ENCODE measurements at regions not wholly inside any gene's neighbourhood (a gene's known extent, or its start where the extent isn't known, plus 50 kb on each side); places are given as distances from the start of the nearest gene placed in this dataset.

- ChIA-PET CTCF (no interaction called here), POLR2A (no interaction called here)
- TF ChIP-seq CTCF (IDR thresholded peaks at IDR 0.05; ENCODE audit: unreplicated experiment) = no peak
- no peak overlapping the region for H3K27ac Mint-ChIP-seq (ENCODE audit: low read depth, unreplicated experiment)
- DNase-seq (ENCODE audit: unreplicated experiment) = no peak
- no TSS peak for BruUV-seq (replicated peaks)
- H3K4me3 Mint-ChIP-seq (ENCODE audit: unreplicated experiment) = no peak overlapping the region
- H3K27me3 Mint-ChIP-seq (ENCODE audit: insufficient read depth, unreplicated experiment) = no peaks in the 10 kb centered on the region
- H3K9me3 Mint-ChIP-seq (ENCODE audit: unreplicated experiment) = no peaks in the 10 kb centered on the region
- intact Hi-C loops (cut with micrococcal nuclease) = no loop called here
- H3K36me3 Mint-ChIP-seq (ENCODE audit: insufficient read depth, unreplicated experiment) = no peaks in the 10 kb centered on the region
- H3K4me1 Mint-ChIP-seq (ENCODE audit: insufficient read depth, unreplicated experiment) = no peaks in the 10 kb centered on the region
Observed at GRCh38 chr14:83271663-83272062, 1738.0 kb upstream of the SEL1L start.

GRCh38 chr14:83280719-83281118 lies 1747.1 kb upstream of the SEL1L start:
- Mint-ChIP-seq H3K9me3 (ENCODE audit: unreplicated experiment) (peaks cover 10% of the 10 kb centered on the region), H3K36me3 (ENCODE audit: insufficient read depth, unreplicated experiment) (no peaks in the 10 kb centered on the region), H3K4me1 (ENCODE audit: insufficient read depth, unreplicated experiment) (peaks cover 10% of the 10 kb centered on the region), H3K27ac (ENCODE audit: low read depth, unreplicated experiment) (no peak overlapping the region), H3K4me3 (ENCODE audit: unreplicated experiment) (no peak overlapping the region), H3K27me3 (ENCODE audit: insufficient read depth, unreplicated experiment) (no peaks in the 10 kb centered on the region)
- intact Hi-C loops (cut with micrococcal nuclease) = no loop called here
- no TSS peak for BruUV-seq (replicated peaks)
- ChIA-PET POLR2A (no interaction called here), CTCF (no interaction called here)
- no peak for TF ChIP-seq CTCF (IDR thresholded peaks at IDR 0.05; ENCODE audit: unreplicated experiment)
- DNase-seq (ENCODE audit: unreplicated experiment) = no peak

GRCh38 chr14:83282706-83283105 lies 1749.1 kb upstream of the SEL1L start:
- peaks cover 1% of the 10 kb centered on the region for H3K9me3 Mint-ChIP-seq (ENCODE audit: unreplicated experiment)
- H3K27me3 Mint-ChIP-seq (ENCODE audit: insufficient read depth, unreplicated experiment) = no peaks in the 10 kb centered on the region
- POLR2A ChIA-PET = interaction anchor here (1.2 kb wide), 1 partner anchor 8 kb away, joined by 3 read pairs; no protein-coding TSS in a partner anchor
- TF ChIP-seq CTCF (IDR thresholded peaks at IDR 0.05; ENCODE audit: unreplicated experiment) = no peak
- H3K4me3 Mint-ChIP-seq (ENCODE audit: unreplicated experiment) = no peak overlapping the region
- no TSS peak for BruUV-seq (replicated peaks)
- CTCF ChIA-PET = interaction anchor here (0.7 kb wide), 2 partner anchors 142 to 182 kb away, joined by 3 read pairs; no protein-coding TSS in a partner anchor
- intact Hi-C loops (cut with micrococcal nuclease) = no loop called here
- no peaks in the 10 kb centered on the region for H3K36me3 Mint-ChIP-seq (ENCODE audit: insufficient read depth, unreplicated experiment)
- peaks cover 12% of the 10 kb centered on the region for H3K4me1 Mint-ChIP-seq (ENCODE audit: insufficient read depth, unreplicated experiment)
- no peak for DNase-seq (ENCODE audit: unreplicated experiment)
- H3K27ac Mint-ChIP-seq (ENCODE audit: low read depth, unreplicated experiment) = no peak overlapping the region

GRCh38 chr14:83287300-83287699 lies 1753.6 kb upstream of the SEL1L start:
- no TSS peak for BruUV-seq (replicated peaks)
- Mint-ChIP-seq H3K36me3 (ENCODE audit: insufficient read depth, unreplicated experiment) (no peaks in the 10 kb centered on the region), H3K9me3 (ENCODE audit: unreplicated experiment) (no peaks in the 10 kb centered on the region), H3K27me3 (ENCODE audit: insufficient read depth, unreplicated experiment) (no peaks in the 10 kb centered on the region), H3K27ac (ENCODE audit: low read depth, unreplicated experiment) (no peak overlapping the region), H3K4me1 (ENCODE audit: insufficient read depth, unreplicated experiment) (peaks cover 18% of the 10 kb centered on the region), H3K4me3 (ENCODE audit: unreplicated experiment) (no peak overlapping the region)
- POLR2A ChIA-PET = no interaction called here
- CTCF ChIA-PET = no interaction called here
- no peak for DNase-seq (ENCODE audit: unreplicated experiment)
- intact Hi-C loops (cut with micrococcal nuclease) = no loop called here
- TF ChIP-seq CTCF (IDR thresholded peaks at IDR 0.05; ENCODE audit: unreplicated experiment) = no peak
